ENCODE measurements at regions not wholly inside any gene's neighbourhood (a gene's known extent, or its start where the extent isn't known, plus 50 kb on each side); places are given as distances from the start of the nearest gene placed in this dataset.

- peak; percentile 31 to 34; a peak in 2 of 4 replicates for TF ChIP-seq RAD21 (IDR thresholded peaks at IDR 0.05 in 1 of 2, conservative IDR thresholded peaks at IDR 0.05 in 1 of 2; ENCODE audit: low read depth in 2 of 2, low read length in 2 of 2)
- TF ChIP-seq E2F6 (IDR thresholded peaks at IDR 0.05): no peak
- no peak for TF ChIP-seq CHD1 (IDR thresholded peaks at IDR 0.05; ENCODE audit: low read depth, low read length)
- no peak for TF ChIP-seq MAX (IDR thresholded peaks at IDR 0.05)
Measured at GRCh38 chr10:108691126-108691525, 1232.2 kb downstream of the XPNPEP1 start (continued).
